SU-DHL-6 (cell line): ENCODE measurements at regions not wholly inside any gene's neighbourhood (a gene's known extent, or its start where the extent isn't known, plus 50 kb on each side); places are given as distances from the start of the nearest gene placed in this dataset.

Experiments used
- EZH2phosphoT487 ChIP-seq: fragments of 200-600 bp; sonication (generic), shearing (Covaris generic); conservative IDR thresholded peaks from 2 replicates; pipeline ENCODE4 v1.6.1; 2018; ENCODE audit warnings: mild to moderate bottlenecking, antibody characterized with exemption, low read length, moderate library complexity, mixed read lengths
- TF ChIP-seq, protein P1 (sequence below): fragments of 200-600 bp; sonication (generic); IDR thresholded peaks from one replicate; pipeline ENCODE4 v1.5.1; 2017; ENCODE audit warnings: antibody characterized with exemption, mild to moderate bottlenecking, low read length, moderate library complexity; ENCODE audit not compliant: insufficient read depth, poor library complexity, severe bottlenecking

- TF ChIP-seq, protein P1, sequence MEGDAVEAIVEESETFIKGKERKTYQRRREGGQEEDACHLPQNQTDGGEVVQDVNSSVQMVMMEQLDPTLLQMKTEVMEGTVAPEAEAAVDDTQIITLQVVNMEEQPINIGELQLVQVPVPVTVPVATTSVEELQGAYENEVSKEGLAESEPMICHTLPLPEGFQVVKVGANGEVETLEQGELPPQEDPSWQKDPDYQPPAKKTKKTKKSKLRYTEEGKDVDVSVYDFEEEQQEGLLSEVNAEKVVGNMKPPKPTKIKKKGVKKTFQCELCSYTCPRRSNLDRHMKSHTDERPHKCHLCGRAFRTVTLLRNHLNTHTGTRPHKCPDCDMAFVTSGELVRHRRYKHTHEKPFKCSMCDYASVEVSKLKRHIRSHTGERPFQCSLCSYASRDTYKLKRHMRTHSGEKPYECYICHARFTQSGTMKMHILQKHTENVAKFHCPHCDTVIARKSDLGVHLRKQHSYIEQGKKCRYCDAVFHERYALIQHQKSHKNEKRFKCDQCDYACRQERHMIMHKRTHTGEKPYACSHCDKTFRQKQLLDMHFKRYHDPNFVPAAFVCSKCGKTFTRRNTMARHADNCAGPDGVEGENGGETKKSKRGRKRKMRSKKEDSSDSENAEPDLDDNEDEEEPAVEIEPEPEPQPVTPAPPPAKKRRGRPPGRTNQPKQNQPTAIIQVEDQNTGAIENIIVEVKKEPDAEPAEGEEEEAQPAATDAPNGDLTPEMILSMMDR, result no peak
- TF ChIP-seq EZH2phosphoT487, result no peak
Measured at GRCh38 chr2:8364668-8365067, 317.2 kb upstream of the ID2 start.
